GM23338 (cell line): ENCODE measurements at regions not wholly inside any gene's neighbourhood (a gene's known extent, or its start where the extent isn't known, plus 50 kb on each side); places are given as distances from the start of the nearest gene placed in this dataset.

Source experiments
- CREB1 ChIP-seq: fragments of 250-450 bp; sonication (Bioruptor Pico); IDR thresholded peaks from 2 replicates; pipeline ENCODE4 v1.5.0; 2020; ENCODE audit warnings: low read depth, mild to moderate bottlenecking, moderate library complexity
- EZH2 ChIP-seq: fragments of 200-600 bp; sonication (generic); IDR thresholded peaks from one replicate; pipeline ENCODE4 v1.8.0; 2017; ENCODE audit warnings: antibody characterized with exemption, mild to moderate bottlenecking, low read depth; ENCODE audit not compliant: unreplicated experiment
- EZH2phosphoT487 ChIP-seq: fragments of 200-600 bp; sonication (generic); IDR thresholded peaks from one replicate; pipeline ENCODE4 v1.8.1; 2018; ENCODE audit warnings: antibody characterized with exemption; ENCODE audit not compliant: unreplicated experiment
- JUNB ChIP-seq: IDR thresholded peaks from one replicate; pipeline ENCODE4 v1.6.1; 2016; ENCODE audit warnings: antibody characterized with exemption; ENCODE audit not compliant: unreplicated experiment
- NANOG ChIP-seq: IDR thresholded peaks from 2 replicates; pipeline ENCODE4 v1.6.1; 2016; ENCODE audit warnings: antibody characterized with exemption, borderline replicate concordance
- POLR2AphosphoS5 ChIP-seq: IDR thresholded peaks from 2 replicates; pipeline ENCODE4 v1.6.1; 2016; ENCODE audit warnings: antibody characterized with exemption, low read depth
- STAT1 ChIP-seq: IDR thresholded peaks from one replicate; pipeline ENCODE4 v1.6.1; 2016; ENCODE audit warnings: antibody characterized with exemption; ENCODE audit not compliant: unreplicated experiment
- ZNF114 ChIP-seq: fragments of 250-450 bp; sonication (Bioruptor Pico); IDR thresholded peaks from 2 replicates; pipeline ENCODE4 v1.5.0; 2020; ENCODE audit warnings: mild to moderate bottlenecking, moderate library complexity
- ZNF331 ChIP-seq: fragments of 250-450 bp; sonication (Bioruptor Pico); IDR thresholded peaks from 2 replicates; pipeline ENCODE4 v1.5.0; 2020; ENCODE audit warnings: low read depth, mild to moderate bottlenecking, moderate library complexity
- TF ChIP-seq, protein P1 (sequence below), 2 experiments: fragments of 200-600 bp in 1 of 2; sonication (generic) in 1 of 2; conservative IDR thresholded peaks; 2 replicates each; pipeline versions ENCODE4 v1.5.1 to v1.6.1; 2016 to 2017; ENCODE audit warnings: antibody characterized with exemption in 2 of 2, low read depth in 2 of 2, mild to moderate bottlenecking in 2 of 2, moderate library complexity in 1 of 2
- TF ChIP-seq, protein P2 (sequence below): IDR thresholded peaks from 2 replicates; pipeline ENCODE4 v1.6.1; 2016; ENCODE audit warnings: antibody characterized with exemption
- TF ChIP-seq, protein P3 (sequence below): IDR thresholded peaks from one replicate; pipeline ENCODE4 v1.6.1; 2018; ENCODE audit warnings: antibody characterized with exemption; ENCODE audit not compliant: unreplicated experiment
- TF ChIP-seq, protein P4 (sequence below): fragments of 250-450 bp; sonication (Bioruptor Pico); IDR thresholded peaks from 2 replicates; pipeline ENCODE4 v1.5.0; 2020; ENCODE audit warnings: mild to moderate bottlenecking, moderate library complexity

DNA sequence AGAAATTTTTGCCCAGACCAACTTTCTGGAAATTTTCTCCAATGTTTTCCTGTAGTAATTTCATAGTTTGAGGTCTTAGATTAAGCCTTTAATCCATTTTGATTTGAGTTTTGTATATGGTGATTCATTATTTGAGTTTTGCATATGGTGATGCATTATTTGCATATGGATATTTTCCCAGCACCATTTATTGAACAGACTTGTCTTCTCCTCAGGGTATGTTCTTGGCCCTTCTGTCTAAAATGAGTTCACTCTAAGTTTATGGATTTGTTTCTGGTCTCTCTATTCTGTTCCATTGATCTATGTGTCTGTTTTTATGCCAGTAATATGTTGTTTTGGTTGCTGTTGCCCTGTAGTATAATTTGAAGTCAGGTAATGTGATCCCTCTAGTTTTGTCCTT lies 139.3 kb downstream of the SLC25A46 start:
- no peak for TF ChIP-seq EZH2phosphoT487
- TF ChIP-seq, protein P1, sequence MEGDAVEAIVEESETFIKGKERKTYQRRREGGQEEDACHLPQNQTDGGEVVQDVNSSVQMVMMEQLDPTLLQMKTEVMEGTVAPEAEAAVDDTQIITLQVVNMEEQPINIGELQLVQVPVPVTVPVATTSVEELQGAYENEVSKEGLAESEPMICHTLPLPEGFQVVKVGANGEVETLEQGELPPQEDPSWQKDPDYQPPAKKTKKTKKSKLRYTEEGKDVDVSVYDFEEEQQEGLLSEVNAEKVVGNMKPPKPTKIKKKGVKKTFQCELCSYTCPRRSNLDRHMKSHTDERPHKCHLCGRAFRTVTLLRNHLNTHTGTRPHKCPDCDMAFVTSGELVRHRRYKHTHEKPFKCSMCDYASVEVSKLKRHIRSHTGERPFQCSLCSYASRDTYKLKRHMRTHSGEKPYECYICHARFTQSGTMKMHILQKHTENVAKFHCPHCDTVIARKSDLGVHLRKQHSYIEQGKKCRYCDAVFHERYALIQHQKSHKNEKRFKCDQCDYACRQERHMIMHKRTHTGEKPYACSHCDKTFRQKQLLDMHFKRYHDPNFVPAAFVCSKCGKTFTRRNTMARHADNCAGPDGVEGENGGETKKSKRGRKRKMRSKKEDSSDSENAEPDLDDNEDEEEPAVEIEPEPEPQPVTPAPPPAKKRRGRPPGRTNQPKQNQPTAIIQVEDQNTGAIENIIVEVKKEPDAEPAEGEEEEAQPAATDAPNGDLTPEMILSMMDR (conservative IDR thresholded peaks at IDR 0.05; ENCODE audit: low read depth in 2 of 2): no peak
- no peak for TF ChIP-seq POLR2AphosphoS5
- TF ChIP-seq EZH2: no peak
- no peak for TF ChIP-seq ZNF114
- no peak for TF ChIP-seq CREB1 (CRISPR knock-in tag)
- TF ChIP-seq, protein P2, sequence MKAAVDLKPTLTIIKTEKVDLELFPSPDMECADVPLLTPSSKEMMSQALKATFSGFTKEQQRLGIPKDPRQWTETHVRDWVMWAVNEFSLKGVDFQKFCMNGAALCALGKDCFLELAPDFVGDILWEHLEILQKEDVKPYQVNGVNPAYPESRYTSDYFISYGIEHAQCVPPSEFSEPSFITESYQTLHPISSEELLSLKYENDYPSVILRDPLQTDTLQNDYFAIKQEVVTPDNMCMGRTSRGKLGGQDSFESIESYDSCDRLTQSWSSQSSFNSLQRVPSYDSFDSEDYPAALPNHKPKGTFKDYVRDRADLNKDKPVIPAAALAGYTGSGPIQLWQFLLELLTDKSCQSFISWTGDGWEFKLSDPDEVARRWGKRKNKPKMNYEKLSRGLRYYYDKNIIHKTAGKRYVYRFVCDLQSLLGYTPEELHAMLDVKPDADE: no peak
- TF ChIP-seq, protein P3, sequence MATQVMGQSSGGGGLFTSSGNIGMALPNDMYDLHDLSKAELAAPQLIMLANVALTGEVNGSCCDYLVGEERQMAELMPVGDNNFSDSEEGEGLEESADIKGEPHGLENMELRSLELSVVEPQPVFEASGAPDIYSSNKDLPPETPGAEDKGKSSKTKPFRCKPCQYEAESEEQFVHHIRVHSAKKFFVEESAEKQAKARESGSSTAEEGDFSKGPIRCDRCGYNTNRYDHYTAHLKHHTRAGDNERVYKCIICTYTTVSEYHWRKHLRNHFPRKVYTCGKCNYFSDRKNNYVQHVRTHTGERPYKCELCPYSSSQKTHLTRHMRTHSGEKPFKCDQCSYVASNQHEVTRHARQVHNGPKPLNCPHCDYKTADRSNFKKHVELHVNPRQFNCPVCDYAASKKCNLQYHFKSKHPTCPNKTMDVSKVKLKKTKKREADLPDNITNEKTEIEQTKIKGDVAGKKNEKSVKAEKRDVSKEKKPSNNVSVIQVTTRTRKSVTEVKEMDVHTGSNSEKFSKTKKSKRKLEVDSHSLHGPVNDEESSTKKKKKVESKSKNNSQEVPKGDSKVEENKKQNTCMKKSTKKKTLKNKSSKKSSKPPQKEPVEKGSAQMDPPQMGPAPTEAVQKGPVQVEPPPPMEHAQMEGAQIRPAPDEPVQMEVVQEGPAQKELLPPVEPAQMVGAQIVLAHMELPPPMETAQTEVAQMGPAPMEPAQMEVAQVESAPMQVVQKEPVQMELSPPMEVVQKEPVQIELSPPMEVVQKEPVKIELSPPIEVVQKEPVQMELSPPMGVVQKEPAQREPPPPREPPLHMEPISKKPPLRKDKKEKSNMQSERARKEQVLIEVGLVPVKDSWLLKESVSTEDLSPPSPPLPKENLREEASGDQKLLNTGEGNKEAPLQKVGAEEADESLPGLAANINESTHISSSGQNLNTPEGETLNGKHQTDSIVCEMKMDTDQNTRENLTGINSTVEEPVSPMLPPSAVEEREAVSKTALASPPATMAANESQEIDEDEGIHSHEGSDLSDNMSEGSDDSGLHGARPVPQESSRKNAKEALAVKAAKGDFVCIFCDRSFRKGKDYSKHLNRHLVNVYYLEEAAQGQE: no peak
- TF ChIP-seq JUNB: no peak
- no peak for TF ChIP-seq STAT1
- no peak for TF ChIP-seq NANOG
- TF ChIP-seq, protein P4, sequence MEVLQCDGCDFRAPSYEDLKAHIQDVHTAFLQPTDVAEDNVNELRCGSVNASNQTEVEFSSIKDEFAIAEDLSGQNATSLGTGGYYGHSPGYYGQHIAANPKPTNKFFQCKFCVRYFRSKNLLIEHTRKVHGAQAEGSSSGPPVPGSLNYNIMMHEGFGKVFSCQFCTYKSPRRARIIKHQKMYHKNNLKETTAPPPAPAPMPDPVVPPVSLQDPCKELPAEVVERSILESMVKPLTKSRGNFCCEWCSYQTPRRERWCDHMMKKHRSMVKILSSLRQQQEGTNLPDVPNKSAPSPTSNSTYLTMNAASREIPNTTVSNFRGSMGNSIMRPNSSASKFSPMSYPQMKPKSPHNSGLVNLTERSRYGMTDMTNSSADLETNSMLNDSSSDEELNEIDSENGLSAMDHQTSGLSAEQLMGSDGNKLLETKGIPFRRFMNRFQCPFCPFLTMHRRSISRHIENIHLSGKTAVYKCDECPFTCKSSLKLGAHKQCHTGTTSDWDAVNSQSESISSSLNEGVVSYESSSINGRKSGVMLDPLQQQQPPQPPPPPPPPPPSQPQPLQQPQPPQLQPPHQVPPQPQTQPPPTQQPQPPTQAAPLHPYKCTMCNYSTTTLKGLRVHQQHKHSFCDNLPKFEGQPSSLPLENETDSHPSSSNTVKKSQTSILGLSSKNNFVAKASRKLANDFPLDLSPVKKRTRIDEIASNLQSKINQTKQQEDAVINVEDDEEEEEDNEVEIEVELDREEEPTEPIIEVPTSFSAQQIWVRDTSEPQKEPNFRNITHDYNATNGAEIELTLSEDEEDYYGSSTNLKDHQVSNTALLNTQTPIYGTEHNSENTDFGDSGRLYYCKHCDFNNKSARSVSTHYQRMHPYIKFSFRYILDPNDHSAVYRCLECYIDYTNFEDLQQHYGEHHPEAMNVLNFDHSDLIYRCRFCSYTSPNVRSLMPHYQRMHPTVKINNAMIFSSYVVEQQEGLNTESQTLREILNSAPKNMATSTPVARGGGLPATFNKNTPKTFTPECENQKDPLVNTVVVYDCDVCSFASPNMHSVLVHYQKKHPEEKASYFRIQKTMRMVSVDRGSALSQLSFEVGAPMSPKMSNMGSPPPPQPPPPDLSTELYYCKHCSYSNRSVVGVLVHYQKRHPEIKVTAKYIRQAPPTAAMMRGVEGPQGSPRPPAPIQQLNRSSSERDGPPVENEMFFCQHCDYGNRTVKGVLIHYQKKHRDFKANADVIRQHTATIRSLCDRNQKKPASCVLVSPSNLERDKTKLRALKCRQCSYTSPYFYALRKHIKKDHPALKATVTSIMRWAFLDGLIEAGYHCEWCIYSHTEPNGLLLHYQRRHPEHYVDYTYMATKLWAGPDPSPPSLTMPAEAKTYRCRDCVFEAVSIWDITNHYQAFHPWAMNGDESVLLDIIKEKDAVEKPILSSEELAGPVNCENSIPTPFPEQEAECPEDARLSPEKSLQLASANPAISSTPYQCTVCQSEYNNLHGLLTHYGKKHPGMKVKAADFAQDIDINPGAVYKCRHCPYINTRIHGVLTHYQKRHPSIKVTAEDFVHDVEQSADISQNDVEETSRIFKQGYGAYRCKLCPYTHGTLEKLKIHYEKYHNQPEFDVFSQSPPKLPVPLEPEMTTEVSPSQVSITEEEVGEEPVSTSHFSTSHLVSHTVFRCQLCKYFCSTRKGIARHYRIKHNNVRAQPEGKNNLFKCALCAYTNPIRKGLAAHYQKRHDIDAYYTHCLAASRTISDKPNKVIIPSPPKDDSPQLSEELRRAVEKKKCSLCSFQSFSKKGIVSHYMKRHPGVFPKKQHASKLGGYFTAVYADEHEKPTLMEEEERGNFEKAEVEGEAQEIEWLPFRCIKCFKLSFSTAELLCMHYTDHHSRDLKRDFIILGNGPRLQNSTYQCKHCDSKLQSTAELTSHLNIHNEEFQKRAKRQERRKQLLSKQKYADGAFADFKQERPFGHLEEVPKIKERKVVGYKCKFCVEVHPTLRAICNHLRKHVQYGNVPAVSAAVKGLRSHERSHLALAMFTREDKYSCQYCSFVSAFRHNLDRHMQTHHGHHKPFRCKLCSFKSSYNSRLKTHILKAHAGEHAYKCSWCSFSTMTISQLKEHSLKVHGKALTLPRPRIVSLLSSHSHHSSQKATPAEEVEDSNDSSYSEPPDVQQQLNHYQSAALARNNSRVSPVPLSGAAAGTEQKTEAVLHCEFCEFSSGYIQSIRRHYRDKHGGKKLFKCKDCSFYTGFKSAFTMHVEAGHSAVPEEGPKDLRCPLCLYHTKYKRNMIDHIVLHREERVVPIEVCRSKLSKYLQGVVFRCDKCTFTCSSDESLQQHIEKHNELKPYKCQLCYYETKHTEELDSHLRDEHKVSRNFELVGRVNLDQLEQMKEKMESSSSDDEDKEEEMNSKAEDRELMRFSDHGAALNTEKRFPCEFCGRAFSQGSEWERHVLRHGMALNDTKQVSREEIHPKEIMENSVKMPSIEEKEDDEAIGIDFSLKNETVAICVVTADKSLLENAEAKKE (CRISPR knock-in tag): no peak
- TF ChIP-seq ZNF331: no peak
